Fibroblast of the conjunctiva (primary cell): ENCODE measurements at regions not wholly inside any gene's neighbourhood (a gene's known extent, or its start where the extent isn't known, plus 50 kb on each side); places are given as distances from the start of the nearest gene placed in this dataset.
"Not testable (repeated sequence)": the region's sequence is repeated elsewhere in the genome, so short reads cannot be mapped to it uniquely, and the experiment has no call there.

Experiments
- DNase-seq: peaks from one replicate; pipeline ENCODE4 v3.0.0-alpha.2; 2010; ENCODE audit warnings: low read depth

GRCh38 chr18:62442391-62442790, 80.4 kb upstream of the ZCCHC2 start:
- no peak for DNase-seq

- no peak for DNase-seq
Measured at GRCh38 chr18:62445386-62445917, 77.4 kb upstream of the ZCCHC2 start.

GRCh38 chr18:62446511-62446910, 76.3 kb upstream of the ZCCHC2 start:
- DNase-seq: no peak

GRCh38 chr18:62447652-62448051, 75.2 kb upstream of the ZCCHC2 start:
- no peak for DNase-seq

GRCh38 chr18:62448426-62448825, 74.4 kb upstream of the ZCCHC2 start:
- DNase-seq: no peak

- DNase-seq: no peak
Measured at GRCh38 chr18:62449490-62450104, 73.2 kb upstream of the ZCCHC2 start.

GRCh38 chr18:62450175-62450545, 72.7 kb upstream of the ZCCHC2 start:
- DNase-seq: no peak

- DNase-seq: peak; percentile 14
Measured at GRCh38 chr18:62450546-62451410, 72.0 kb upstream of the ZCCHC2 start.

- DNase-seq: no peak
Measured at GRCh38 chr18:62452280-62452831, 70.5 kb upstream of the ZCCHC2 start.

- no peak for DNase-seq
Measured at GRCh38 chr18:62453864-62454263, 69.0 kb upstream of the ZCCHC2 start.

- DNase-seq: no peak
Measured at GRCh38 chr18:62454527-62454926, 68.3 kb upstream of the ZCCHC2 start.

GRCh38 chr18:62455222-62455621, 67.6 kb upstream of the ZCCHC2 start:
- no peak for DNase-seq

GRCh38 chr18:62457877-62458276, 64.9 kb upstream of the ZCCHC2 start:
- DNase-seq: no peak

GRCh38 chr18:62458346-62458745, 64.5 kb upstream of the ZCCHC2 start:
- DNase-seq: no peak

GRCh38 chr18:62458868-62459716, 63.7 kb upstream of the ZCCHC2 start:
- no peak for DNase-seq

- DNase-seq: no peak
Measured at GRCh38 chr18:62460851-62461300, 61.9 kb upstream of the ZCCHC2 start.

- DNase-seq: no peak
Measured at GRCh38 chr18:62461591-62461990, 61.2 kb upstream of the ZCCHC2 start.

- no peak for DNase-seq
Measured at GRCh38 chr18:62464266-62464665, 58.6 kb upstream of the ZCCHC2 start.

GRCh38 chr18:62469131-62469530, 53.7 kb upstream of the ZCCHC2 start:
- DNase-seq: not testable (repeated sequence)
